ENCODE measurements at regions not wholly inside any gene's neighbourhood (a gene's known extent, or its start where the extent isn't known, plus 50 kb on each side); places are given as distances from the start of the nearest gene placed in this dataset.

DNA sequence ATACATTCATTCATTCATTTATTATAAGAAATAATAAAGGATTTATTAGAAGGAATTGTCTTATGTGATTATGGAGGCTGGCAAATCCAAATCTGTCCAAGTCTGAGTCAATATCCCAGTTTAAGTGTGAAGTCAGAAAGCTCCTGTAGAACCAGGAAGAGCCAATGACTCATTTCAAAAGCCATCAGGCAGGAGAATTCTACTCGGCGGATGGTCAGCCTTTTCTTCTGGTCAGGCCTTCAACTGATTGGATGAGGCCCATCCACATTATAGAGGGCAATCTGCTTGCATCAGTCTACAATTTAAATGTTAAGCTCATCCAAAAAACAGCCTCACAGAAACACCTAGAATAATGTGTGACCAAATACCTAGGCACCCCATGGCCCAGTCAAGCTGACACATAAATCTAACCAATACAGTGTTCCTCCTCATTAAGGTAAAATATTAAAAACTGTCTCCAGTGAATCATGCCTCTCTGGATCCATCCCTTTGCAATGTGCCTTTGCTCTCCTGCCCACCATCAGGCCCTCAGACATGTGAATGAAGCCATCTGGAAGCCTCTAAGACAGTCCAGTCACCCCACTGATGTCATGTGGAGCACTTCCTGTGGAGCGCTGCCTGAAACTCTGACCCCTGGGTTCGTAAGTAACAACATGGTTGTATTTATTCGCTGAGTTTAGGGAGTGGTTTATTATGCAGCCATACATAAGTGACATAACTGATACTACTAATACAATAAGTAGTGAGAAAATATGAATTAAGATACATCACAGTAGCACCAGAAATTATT is 69.2 kb upstream of the WSB1 start:
- no peaks in the 10 kb centered on the region for H3K9me3 ChIP-seq (ENCODE audit: control insufficient read depth in 2 of 2, low read length in 2 of 2)
- H3K27ac ChIP-seq (ENCODE audit: low read depth in 2 of 2, low read length in 2 of 2): no peak overlapping the region
- no peaks in the 10 kb centered on the region for H3K4me1 ChIP-seq (ENCODE audit: control insufficient read depth in 2 of 2, insufficient read depth in 2 of 2, low read length in 2 of 2)
- no peaks in the 10 kb centered on the region for H3K36me3 ChIP-seq (ENCODE audit: control insufficient read depth in 2 of 2, insufficient read depth in 2 of 2, low read length in 2 of 2)
- H3K4me3 ChIP-seq (ENCODE audit: low read length in 2 of 2): no peak overlapping the region
- H3K9ac ChIP-seq (ENCODE audit: low read depth in 1 of 2, low read length in 2 of 2): no peak overlapping the region
- no peaks in the 10 kb centered on the region for H3K27me3 ChIP-seq (ENCODE audit: control insufficient read depth in 2 of 2, insufficient read depth in 2 of 2, low read length in 2 of 2)

DNA sequence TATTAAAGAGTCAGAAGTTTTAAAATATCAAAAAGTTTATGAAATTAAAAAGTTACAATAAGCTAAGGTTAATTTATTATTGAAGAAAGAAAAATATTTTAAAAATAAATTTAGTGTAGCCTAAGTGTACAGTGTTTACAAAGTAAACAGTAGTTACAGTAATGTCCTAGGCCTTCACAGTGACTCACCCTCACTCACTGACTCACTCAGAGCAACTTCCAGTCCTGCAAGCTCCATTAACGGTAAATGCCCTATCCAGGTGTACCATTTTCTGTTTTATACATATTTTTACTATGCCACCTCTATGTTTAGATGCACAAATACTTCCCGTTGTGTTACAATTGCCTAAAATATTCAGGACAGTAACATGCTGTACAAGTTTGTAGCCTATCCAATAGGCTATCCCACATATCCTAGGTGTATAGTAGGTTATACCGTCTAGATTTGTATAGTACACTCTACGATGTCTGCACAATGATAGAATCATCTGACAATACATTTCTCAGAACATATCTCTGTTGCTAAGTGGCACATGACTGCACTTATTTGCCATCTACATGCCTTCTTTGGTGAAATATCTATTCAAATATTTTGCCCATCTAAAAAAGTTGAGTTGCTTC is 67.2 kb upstream of the WSB1 start:
- H3K36me3 ChIP-seq (ENCODE audit: control insufficient read depth in 2 of 2, insufficient read depth in 2 of 2, low read length in 2 of 2): no peaks in the 10 kb centered on the region
- no peak overlapping the region for H3K27ac ChIP-seq (ENCODE audit: low read depth in 2 of 2, low read length in 2 of 2)
- H3K4me1 ChIP-seq (ENCODE audit: control insufficient read depth in 2 of 2, insufficient read depth in 2 of 2, low read length in 2 of 2): no peaks in the 10 kb centered on the region
- no peak overlapping the region for H3K4me3 ChIP-seq (ENCODE audit: low read length in 2 of 2)
- H3K9me3 ChIP-seq (ENCODE audit: control insufficient read depth in 2 of 2, low read length in 2 of 2): no peaks in the 10 kb centered on the region
- no peak overlapping the region for H3K9ac ChIP-seq (ENCODE audit: low read depth in 1 of 2, low read length in 2 of 2)
- H3K27me3 ChIP-seq (ENCODE audit: control insufficient read depth in 2 of 2, insufficient read depth in 2 of 2, low read length in 2 of 2): no peaks in the 10 kb centered on the region

DNA sequence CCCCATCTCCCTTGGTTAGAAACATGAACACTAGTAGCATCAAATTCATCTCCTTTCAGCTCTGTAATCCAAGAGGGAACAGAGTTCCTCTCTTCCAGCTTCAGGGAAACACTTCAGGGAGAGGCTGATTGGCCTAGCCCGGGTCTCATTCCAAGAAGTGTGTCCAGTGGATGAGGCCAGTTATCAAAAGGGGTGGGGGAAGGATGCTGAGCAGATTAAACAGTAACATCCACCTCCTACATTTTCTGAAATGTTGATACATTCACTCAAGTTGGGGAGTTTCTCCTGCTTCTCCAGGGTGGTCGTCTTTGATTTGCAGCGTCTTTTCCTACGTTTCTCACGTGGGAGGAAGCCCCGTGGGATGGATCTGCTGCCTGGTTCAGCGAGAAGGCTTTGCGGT is 62.9 kb upstream of the WSB1 start:
- H3K36me3 ChIP-seq (ENCODE audit: control insufficient read depth in 2 of 2, insufficient read depth in 2 of 2, low read length in 2 of 2): no peaks in the 10 kb centered on the region
- H3K4me1 ChIP-seq (ENCODE audit: control insufficient read depth in 2 of 2, insufficient read depth in 2 of 2, low read length in 2 of 2): no peaks in the 10 kb centered on the region
- no peak overlapping the region for H3K4me3 ChIP-seq (ENCODE audit: low read length in 2 of 2)
- no peak overlapping the region for H3K9ac ChIP-seq (ENCODE audit: low read depth in 1 of 2, low read length in 2 of 2)
- H3K27ac ChIP-seq (ENCODE audit: low read depth in 2 of 2, low read length in 2 of 2): no peak overlapping the region
- no peaks in the 10 kb centered on the region for H3K27me3 ChIP-seq (ENCODE audit: control insufficient read depth in 2 of 2, insufficient read depth in 2 of 2, low read length in 2 of 2)
- H3K9me3 ChIP-seq (ENCODE audit: control insufficient read depth in 2 of 2, low read length in 2 of 2): no peaks in the 10 kb centered on the region

DNA sequence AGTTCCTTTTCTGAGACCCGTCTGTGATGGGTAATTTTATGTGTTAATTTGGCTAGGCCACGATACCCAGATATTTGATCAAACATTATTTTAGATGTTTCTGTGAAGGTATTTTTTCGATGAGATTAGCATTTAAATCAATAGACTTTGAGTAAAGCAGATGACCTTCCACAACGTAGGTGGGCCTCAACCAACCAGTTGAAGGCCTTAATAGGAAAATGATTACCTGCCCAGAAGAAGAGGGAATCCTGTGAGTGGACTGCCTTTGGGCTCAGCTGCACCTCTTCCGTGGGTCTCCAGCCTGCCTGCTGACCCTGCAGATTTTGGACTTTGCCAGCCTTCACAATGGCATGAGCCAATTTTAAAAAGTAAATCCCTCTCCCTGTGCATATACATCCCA is 61.6 kb upstream of the WSB1 start:
- Histone ChIP-seq H3K36me3 (ENCODE audit: control insufficient read depth in 2 of 2, insufficient read depth in 2 of 2, low read length in 2 of 2) (no peaks in the 10 kb centered on the region), H3K9ac (ENCODE audit: low read depth in 1 of 2, low read length in 2 of 2) (no peak overlapping the region), H3K27ac (ENCODE audit: low read depth in 2 of 2, low read length in 2 of 2) (no peak overlapping the region), H3K4me1 (ENCODE audit: control insufficient read depth in 2 of 2, insufficient read depth in 2 of 2, low read length in 2 of 2) (no peaks in the 10 kb centered on the region), H3K27me3 (ENCODE audit: control insufficient read depth in 2 of 2, insufficient read depth in 2 of 2, low read length in 2 of 2) (no peaks in the 10 kb centered on the region), H3K9me3 (ENCODE audit: control insufficient read depth in 2 of 2, low read length in 2 of 2) (no peaks in the 10 kb centered on the region), H3K4me3 (ENCODE audit: low read length in 2 of 2) (no peak overlapping the region)

DNA sequence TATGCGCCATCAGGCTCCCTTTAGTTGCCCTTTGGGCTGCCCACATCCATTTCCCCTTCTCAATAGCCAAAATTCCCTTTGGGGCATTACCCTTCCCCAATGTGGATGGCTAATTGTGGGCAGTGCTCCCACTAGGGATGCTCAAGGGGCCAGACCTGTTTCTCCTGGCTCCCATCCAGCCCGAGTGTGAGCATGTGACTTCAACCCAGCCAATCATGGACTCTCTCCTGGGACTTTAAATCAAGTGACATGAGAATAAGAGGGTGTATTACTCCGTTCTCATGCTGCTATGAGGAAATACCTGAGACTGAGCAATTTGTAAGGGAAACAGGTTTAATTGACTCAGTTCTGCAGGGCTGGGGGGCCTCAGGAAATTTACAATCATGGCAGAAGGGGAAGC is 60.9 kb upstream of the WSB1 start:
- no peaks in the 10 kb centered on the region for H3K27me3 ChIP-seq (ENCODE audit: control insufficient read depth in 2 of 2, insufficient read depth in 2 of 2, low read length in 2 of 2)
- no peaks in the 10 kb centered on the region for H3K36me3 ChIP-seq (ENCODE audit: control insufficient read depth in 2 of 2, insufficient read depth in 2 of 2, low read length in 2 of 2)
- H3K9ac ChIP-seq (ENCODE audit: low read depth in 1 of 2, low read length in 2 of 2): no peak overlapping the region
- no peaks in the 10 kb centered on the region for H3K4me1 ChIP-seq (ENCODE audit: control insufficient read depth in 2 of 2, insufficient read depth in 2 of 2, low read length in 2 of 2)
- H3K4me3 ChIP-seq (ENCODE audit: low read length in 2 of 2): no peak overlapping the region
- no peaks in the 10 kb centered on the region for H3K9me3 ChIP-seq (ENCODE audit: control insufficient read depth in 2 of 2, low read length in 2 of 2)
- no peak overlapping the region for H3K27ac ChIP-seq (ENCODE audit: low read depth in 2 of 2, low read length in 2 of 2)

DNA sequence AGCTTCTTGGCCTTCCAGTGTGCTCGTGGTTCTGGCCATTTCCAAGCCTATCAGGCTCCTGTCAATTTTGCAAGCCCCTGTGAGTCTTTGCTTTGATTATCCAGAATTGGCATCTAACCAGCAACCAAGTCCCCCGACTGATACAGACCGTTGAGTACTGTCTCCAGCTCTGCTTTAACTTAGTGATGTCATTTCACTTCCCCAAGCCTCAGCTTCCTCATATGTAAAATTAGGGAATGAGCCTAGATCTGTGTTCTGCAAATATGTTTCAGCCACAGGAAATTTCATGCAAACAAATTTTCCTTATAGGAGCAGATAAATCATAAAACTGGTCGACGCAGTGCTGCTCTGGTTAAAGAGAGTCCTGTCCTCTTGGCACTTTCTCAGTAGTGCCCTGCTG is 60.1 kb upstream of the WSB1 start:
- H3K4me1 ChIP-seq (ENCODE audit: control insufficient read depth in 2 of 2, insufficient read depth in 2 of 2, low read length in 2 of 2): no peaks in the 10 kb centered on the region
- no peaks in the 10 kb centered on the region for H3K27me3 ChIP-seq (ENCODE audit: control insufficient read depth in 2 of 2, insufficient read depth in 2 of 2, low read length in 2 of 2)
- H3K4me3 ChIP-seq (ENCODE audit: low read length in 2 of 2): no peak overlapping the region
- H3K9me3 ChIP-seq (ENCODE audit: control insufficient read depth in 2 of 2, low read length in 2 of 2): no peaks in the 10 kb centered on the region
- H3K36me3 ChIP-seq (ENCODE audit: control insufficient read depth in 2 of 2, insufficient read depth in 2 of 2, low read length in 2 of 2): no peaks in the 10 kb centered on the region
- H3K9ac ChIP-seq (ENCODE audit: low read depth in 1 of 2, low read length in 2 of 2): no peak overlapping the region
- H3K27ac ChIP-seq (ENCODE audit: low read depth in 2 of 2, low read length in 2 of 2): no peak overlapping the region

DNA sequence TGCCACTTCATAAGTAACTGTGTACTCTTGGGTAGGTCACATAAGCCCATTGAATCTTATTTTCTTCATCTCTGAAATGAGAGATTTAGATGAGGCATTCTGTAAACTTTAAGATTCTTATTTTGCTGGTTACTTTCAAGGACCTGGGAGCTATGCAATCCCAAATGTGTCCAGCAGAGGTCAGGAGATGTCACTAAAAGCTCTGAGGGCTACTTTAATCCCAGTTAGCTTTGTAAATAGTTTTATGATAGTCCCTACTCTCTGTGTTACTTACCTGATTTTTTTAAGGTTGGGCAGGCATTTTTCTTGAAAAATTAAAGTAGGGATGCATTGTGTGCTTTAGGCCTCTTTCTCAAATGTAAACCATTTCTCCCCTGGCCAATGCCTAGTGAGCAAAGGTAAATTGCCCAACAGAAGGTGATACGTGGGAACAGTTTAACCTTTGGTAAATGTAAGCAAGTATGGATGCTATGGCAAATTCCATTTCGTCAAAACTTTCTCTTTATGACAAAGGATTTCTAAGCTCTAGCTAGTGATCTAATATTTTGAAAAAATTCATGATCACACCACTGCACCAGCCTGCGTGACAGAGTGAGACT is 57.1 kb upstream of the WSB1 start:
- no peak overlapping the region for H3K4me3 ChIP-seq (ENCODE audit: low read length in 2 of 2)
- H3K9ac ChIP-seq (ENCODE audit: low read depth in 1 of 2, low read length in 2 of 2): no peak overlapping the region
- no peaks in the 10 kb centered on the region for H3K27me3 ChIP-seq (ENCODE audit: control insufficient read depth in 2 of 2, insufficient read depth in 2 of 2, low read length in 2 of 2)
- no peaks in the 10 kb centered on the region for H3K36me3 ChIP-seq (ENCODE audit: control insufficient read depth in 2 of 2, insufficient read depth in 2 of 2, low read length in 2 of 2)
- H3K9me3 ChIP-seq (ENCODE audit: control insufficient read depth in 2 of 2, low read length in 2 of 2): no peaks in the 10 kb centered on the region
- H3K27ac ChIP-seq (ENCODE audit: low read depth in 2 of 2, low read length in 2 of 2): no peak overlapping the region
- peaks cover 4 to 5% of the 10 kb centered on the region in 2 donors for H3K4me1 ChIP-seq (ENCODE audit: control insufficient read depth in 2 of 2, insufficient read depth in 2 of 2, low read length in 2 of 2)

DNA sequence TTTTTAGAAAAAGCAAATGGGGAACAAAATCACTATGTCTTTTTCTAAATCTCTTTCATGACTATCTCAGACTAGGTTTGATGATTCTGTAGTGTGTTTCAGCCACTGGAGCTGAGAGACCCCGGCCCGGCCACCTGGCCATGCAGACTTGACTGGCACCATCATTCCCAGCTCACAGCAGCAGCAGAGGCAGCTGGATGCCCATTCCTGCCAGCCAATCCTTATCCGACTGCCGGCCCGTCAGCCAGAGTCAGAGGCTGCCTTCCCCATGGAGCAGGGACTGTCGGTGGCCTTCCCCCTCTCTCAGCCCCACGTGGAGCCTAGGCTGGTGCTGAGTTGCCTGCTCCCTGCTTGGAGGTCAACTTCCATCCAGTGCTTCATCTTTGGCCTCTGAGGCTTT is 56.0 kb upstream of the WSB1 start:
- no peaks in the 10 kb centered on the region for H3K9me3 ChIP-seq (ENCODE audit: control insufficient read depth in 2 of 2, low read length in 2 of 2)
- H3K27ac ChIP-seq (ENCODE audit: low read depth in 2 of 2, low read length in 2 of 2): peak overlapping the region in 1 of 2 donors; percentile 16
- H3K4me1 ChIP-seq (ENCODE audit: control insufficient read depth in 2 of 2, insufficient read depth in 2 of 2, low read length in 2 of 2): peaks cover 4 to 5% of the 10 kb centered on the region in 2 donors
- H3K4me3 ChIP-seq (ENCODE audit: low read length in 2 of 2): no peak overlapping the region
- H3K27me3 ChIP-seq (ENCODE audit: control insufficient read depth in 2 of 2, insufficient read depth in 2 of 2, low read length in 2 of 2): no peaks in the 10 kb centered on the region
- no peaks in the 10 kb centered on the region for H3K36me3 ChIP-seq (ENCODE audit: control insufficient read depth in 2 of 2, insufficient read depth in 2 of 2, low read length in 2 of 2)
- H3K9ac ChIP-seq (ENCODE audit: low read depth in 1 of 2, low read length in 2 of 2): no peak overlapping the region

DNA sequence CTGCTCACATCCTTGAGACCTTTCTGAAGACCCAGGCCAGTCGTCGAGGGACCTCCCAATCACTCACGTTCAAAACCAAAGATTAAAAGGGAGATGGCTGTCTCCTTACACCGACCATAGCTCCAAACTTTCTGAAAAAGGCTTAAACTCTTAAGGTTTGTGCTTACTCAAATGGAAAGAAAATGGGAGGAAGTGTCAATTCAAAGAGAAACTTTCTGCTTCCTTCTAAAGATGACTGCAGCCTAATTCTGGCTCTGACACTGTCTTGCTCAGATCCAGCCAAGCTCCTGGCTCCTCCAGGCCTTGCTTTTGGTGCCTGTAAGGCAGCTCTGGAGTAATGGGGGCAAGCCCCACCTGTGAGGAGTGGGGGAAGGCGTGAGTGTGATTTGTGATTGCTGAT is 54.9 kb upstream of the WSB1 start:
- Histone ChIP-seq H3K4me3 (ENCODE audit: low read length in 2 of 2) (no peak overlapping the region), H3K27ac (ENCODE audit: low read depth in 2 of 2, low read length in 2 of 2) (peak overlapping the region; percentile 32 to 37), H3K4me1 (ENCODE audit: control insufficient read depth in 2 of 2, insufficient read depth in 2 of 2, low read length in 2 of 2) (peaks cover 6 to 8% of the 10 kb centered on the region in 2 donors), H3K27me3 (ENCODE audit: control insufficient read depth in 2 of 2, insufficient read depth in 2 of 2, low read length in 2 of 2) (no peaks in the 10 kb centered on the region), H3K9ac (ENCODE audit: low read depth in 1 of 2, low read length in 2 of 2) (no peak overlapping the region), H3K36me3 (ENCODE audit: control insufficient read depth in 2 of 2, insufficient read depth in 2 of 2, low read length in 2 of 2) (no peaks in the 10 kb centered on the region), H3K9me3 (ENCODE audit: control insufficient read depth in 2 of 2, low read length in 2 of 2) (no peaks in the 10 kb centered on the region)

DNA sequence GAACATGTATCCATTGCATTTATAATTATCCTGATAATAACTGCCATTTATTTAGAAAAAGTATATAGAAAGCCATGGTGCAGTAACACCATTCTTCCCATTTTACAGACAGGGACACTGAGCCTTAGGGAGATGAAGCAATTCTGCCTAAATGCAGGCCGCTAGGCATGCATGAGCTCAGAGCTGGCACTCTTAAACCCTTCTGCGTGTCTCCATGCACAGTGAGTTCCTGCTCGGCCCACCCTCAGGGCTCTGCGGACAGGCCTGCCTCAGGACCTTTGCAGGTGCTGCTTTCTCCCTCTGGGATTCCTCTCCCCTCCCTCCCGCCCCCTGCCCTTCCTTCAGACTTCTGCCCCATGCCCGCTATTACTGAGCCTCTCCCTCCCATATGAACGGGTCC is 54.3 kb upstream of the WSB1 start:
- no peak overlapping the region for H3K27ac ChIP-seq (ENCODE audit: low read depth in 2 of 2, low read length in 2 of 2)
- H3K27me3 ChIP-seq (ENCODE audit: control insufficient read depth in 2 of 2, insufficient read depth in 2 of 2, low read length in 2 of 2): no peaks in the 10 kb centered on the region
- H3K36me3 ChIP-seq (ENCODE audit: control insufficient read depth in 2 of 2, insufficient read depth in 2 of 2, low read length in 2 of 2): no peaks in the 10 kb centered on the region
- no peak overlapping the region for H3K4me3 ChIP-seq (ENCODE audit: low read length in 2 of 2)
- peaks cover 8 to 10% of the 10 kb centered on the region in 2 donors for H3K4me1 ChIP-seq (ENCODE audit: control insufficient read depth in 2 of 2, insufficient read depth in 2 of 2, low read length in 2 of 2)
- H3K9ac ChIP-seq (ENCODE audit: low read depth in 1 of 2, low read length in 2 of 2): no peak overlapping the region
- H3K9me3 ChIP-seq (ENCODE audit: control insufficient read depth in 2 of 2, low read length in 2 of 2): no peaks in the 10 kb centered on the region

All from mucosa of rectum (tissue), 2 donors.